ENCODE measurements at regions not wholly inside any gene's neighbourhood (a gene's known extent, or its start where the extent isn't known, plus 50 kb on each side); places are given as distances from the start of the nearest gene placed in this dataset.

- DNase-seq, result no peak
These were observed 248.0 kb upstream of the PRDM1 start for GRCh38 chr6:105838171-105838570.

DNA sequence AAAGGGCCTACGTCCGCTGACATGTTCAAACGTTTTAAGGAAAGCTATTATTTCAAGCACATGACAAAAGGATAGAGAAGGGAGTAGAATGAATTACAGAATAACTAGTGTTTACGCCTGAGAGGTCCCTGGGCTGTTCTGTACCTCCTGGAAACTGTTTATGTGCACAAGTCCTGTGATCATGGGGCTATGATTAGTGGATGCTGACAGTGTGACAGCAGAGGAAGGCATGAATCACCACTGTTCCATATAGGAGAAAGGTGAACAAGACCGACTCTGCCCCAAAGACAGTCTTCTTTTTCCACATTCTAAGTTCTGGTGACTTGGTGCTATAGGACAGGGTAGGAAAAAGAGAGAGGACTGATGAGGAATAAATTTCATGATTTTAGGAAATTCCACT, 249.2 kb upstream of the PRDM1 start:
- DNase-seq, result no peak

DNA sequence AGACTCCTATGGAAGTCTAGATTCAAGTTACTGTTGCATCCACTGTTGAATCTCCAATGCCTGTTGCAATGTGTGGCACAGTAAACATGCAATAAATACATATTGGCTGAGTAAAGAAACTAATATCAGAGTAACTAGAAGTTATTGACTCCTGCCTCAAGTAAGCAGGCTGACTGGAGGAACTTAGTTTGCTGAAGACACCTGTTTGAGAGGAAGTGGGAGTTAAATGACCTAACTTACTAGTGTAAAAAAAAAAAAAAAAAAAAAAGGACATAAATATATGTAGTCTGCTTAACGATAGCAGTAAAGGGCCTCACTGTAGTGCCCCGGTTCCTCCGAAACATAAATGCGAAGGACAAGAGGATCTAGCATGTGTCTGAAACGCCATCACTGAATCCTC, 249.8 kb upstream of the PRDM1 start:
- DNase-seq, result no peak

GRCh38 chr6:105835373-105835772, 250.8 kb upstream of the PRDM1 start:
- DNase-seq, result no peak

GRCh38 chr6:105833959-105834947, 251.9 kb upstream of the PRDM1 start:
- no peak for DNase-seq

GRCh38 chr6:105832313-105832761, 253.8 kb upstream of the PRDM1 start:
- no peak for DNase-seq

DNA sequence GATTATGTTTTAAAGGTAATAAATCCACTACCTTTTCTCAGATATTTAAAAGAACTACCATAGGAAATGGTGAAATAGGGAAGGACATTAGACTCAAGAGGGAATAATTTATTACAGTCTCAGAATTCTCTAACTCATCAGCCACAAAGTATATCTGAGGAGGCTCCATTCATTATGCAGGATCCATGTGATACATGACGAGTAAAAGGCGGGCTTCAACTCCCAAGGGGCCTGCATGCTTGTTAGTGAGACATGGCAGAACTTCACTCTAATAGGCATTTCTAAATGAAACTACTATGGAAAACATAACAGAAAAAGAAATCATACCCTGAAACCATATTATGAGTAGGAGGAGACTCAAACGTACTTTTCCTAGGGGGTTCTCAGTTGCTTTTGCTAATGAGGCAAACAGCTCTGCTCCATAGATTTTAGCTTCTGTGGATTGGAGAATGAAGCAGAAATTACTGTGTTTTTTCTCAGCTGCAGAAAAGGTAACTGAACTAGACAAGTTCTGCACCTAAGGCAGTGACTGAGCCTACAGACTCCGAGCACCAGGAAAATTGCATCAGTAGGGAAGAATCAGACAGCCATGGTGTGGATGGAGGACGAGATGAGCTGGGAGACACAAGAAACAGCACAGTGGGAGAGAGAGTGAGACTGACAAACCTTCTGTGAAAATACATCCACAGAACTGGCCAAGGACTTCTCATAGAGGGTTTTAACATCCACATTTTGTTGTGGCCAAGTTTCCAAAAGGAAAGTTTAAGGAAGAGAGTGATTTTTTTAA, 254.6 kb upstream of the PRDM1 start:
- no peak for DNase-seq

DNA sequence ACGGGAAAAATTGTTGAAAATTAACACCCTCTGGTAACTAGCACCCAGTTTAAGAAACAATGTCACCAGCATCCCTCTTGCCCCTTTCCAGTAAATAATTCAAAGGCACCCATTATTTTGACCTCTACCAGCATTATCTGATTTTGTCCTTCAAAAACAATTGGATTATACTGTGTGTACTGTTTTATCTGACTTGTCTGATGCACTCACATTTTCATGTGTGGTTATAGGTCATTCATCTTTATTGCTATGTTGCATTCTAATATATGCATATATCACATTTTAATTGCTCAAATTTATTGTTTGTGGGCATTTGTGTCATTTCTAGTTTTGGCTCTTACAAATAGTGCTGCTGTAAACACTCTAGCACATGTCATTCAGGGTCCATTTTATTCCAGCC, 260.9 kb upstream of the PRDM1 start:
- DNase-seq, result no peak

- DNase-seq, result no peak
These were observed 261.4 kb upstream of the PRDM1 start for GRCh38 chr6:105824732-105825131.

DNA sequence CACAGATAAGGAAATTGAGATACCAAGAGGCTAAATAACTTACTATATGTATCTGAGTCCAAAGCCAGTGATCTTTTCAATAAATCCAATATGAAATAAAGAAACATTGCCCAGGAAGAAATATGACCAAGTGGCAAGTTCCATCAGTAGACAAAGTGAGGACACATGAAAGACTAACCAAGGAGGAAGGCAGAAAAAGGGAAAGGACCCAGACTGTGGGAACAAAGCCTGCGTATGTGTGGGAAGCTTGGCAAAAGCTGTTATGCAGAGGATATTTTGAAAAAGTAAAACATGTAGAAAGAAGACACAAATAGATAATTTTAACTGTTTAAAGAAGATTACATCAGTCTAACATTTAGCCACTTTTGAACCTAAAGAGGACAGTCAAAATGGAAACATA, 264.4 kb upstream of the PRDM1 start:
- DNase-seq, result no peak

- no peak for DNase-seq
These were observed 265.1 kb upstream of the PRDM1 start for GRCh38 chr6:105821027-105821426.

DNA sequence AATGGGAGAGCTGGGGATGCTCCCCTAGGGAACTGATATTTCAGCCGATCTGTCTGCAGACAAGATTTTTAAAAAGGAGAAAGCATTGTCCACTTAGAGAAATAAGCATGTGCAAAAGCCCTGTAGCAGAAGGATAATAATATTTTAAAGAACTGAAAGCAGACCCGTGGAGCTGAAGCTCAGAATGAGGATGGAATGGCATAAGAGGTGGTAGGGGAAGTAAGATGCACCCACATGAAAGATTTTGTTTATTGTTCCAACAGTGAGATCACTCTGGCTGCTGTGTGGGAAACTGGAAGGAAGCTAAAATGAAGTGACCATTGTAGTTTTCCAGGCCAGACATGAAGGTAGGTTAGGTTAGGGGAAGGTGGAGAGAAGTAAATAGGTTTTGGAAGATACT, 266.4 kb upstream of the PRDM1 start:
- DNase-seq, result no peak

- no peak for DNase-seq
These were observed 267.6 kb upstream of the PRDM1 start for GRCh38 chr6:105818505-105818904.

GRCh38 chr6:105817961-105818360, 268.2 kb upstream of the PRDM1 start:
- no peak for DNase-seq

DNA sequence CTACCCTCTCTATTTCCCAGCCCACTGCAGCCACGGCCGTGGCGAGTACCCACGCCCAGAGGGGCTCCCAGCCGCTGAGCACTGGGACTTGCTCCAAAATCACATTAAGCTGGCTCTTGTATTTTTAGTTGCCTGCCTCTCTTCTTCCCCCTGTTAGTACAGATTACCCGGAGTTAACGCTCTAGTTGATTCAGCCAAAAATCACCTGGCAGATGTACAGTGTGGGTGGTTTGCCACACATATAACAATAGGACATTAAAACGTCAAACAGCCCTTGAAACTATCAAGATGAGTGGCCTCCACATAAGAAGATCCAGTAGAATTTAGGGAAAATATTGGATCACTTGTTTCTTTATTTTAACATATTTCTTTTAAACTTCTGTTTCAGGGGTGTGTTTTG, 268.8 kb upstream of the PRDM1 start:
- no peak for DNase-seq

- DNase-seq, result no peak
These were observed 269.3 kb upstream of the PRDM1 start for GRCh38 chr6:105816847-105817246.

GRCh38 chr6:105815661-105816555, 270.2 kb upstream of the PRDM1 start:
- DNase-seq, result no peak

GRCh38 chr6:105814745-105815536, 271.2 kb upstream of the PRDM1 start:
- no peak for DNase-seq

- no peak for DNase-seq
These were observed 275.1 kb upstream of the PRDM1 start for GRCh38 chr6:105810922-105811482.

DNA sequence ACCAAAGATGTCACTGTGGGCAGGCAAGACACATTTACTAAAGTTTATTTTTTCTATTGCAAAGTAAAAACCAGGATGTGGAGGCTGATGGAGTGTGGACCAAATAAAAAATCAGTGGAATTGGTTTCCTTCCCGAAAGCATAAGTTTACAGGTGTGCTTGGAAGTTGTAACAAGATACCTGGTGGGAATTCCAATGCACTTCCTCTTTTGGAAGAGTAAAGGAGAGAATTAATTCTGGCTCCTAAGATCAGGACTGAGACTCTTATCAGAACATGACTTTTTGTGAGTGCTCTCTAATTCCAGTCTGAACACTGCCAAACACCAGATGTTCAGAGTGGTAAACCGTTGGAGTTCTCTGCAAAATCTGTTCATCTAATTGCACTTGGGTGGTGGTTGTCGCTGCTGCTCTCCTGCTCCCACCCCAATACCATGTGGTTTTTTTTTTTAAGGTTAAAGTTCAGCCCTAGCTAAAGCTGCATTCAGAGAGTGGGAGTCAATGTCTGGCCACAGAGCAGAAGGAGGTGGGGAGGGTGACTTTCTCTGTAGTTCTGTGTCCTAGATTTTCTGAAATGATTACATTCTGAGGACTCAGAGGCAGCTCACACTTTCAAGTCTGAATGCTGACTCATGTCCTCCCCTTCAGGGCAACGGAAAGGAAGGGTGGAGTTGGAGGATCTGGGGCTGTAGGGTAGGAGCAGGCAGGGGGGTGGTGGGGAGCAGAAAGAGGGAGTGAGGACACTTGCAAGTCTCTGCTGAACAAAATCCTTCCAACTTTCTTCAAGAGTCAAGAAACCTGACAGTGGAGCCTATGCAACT, 275.8 kb upstream of the PRDM1 start:
- DNase-seq, result no peak

DNA sequence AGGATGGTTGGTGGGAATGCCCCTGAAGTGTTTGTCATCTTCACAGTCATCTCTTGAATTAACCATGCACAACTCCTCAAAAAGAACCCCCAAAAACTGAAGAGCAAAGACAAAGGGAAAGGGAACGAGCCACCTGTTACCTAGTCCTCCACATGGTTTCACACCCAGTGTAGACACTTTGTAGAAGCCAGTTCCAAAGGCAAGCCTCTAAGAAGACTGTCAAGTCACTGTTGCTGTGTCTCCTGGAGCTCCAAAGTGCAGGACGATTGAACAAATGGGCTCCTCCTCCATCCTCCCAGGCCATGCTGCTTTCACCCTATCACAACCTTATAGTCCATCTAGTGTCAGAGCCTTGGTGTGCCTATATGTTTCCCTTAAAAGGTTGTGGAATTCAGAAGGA, 277.6 kb upstream of the PRDM1 start:
- no peak for DNase-seq

All from right forelimb (tissue), 1 donor.